VCaP (cell line): ENCODE measurements at regions not wholly inside any gene's neighbourhood (a gene's known extent, or its start where the extent isn't known, plus 50 kb on each side); places are given as distances from the start of the nearest gene placed in this dataset.

Source experiments
- H3K27ac ChIP-seq: fragments of 450-650 bp; 2 replicates; pipeline ENCODE4 v1.5.1; 2017
- CTCF ChIP-seq: fragments of 450-650 bp; conservative IDR thresholded peaks from 2 replicates; pipeline ENCODE4 v1.5.1; 2017; ENCODE audit warnings: mild to moderate bottlenecking, moderate library complexity

- H3K27ac ChIP-seq: no peak overlapping the region
- TF ChIP-seq CTCF: no peak
Measured at GRCh38 chr18:55778788-55779690, 191.0 kb upstream of the TCF4 start.

DNA sequence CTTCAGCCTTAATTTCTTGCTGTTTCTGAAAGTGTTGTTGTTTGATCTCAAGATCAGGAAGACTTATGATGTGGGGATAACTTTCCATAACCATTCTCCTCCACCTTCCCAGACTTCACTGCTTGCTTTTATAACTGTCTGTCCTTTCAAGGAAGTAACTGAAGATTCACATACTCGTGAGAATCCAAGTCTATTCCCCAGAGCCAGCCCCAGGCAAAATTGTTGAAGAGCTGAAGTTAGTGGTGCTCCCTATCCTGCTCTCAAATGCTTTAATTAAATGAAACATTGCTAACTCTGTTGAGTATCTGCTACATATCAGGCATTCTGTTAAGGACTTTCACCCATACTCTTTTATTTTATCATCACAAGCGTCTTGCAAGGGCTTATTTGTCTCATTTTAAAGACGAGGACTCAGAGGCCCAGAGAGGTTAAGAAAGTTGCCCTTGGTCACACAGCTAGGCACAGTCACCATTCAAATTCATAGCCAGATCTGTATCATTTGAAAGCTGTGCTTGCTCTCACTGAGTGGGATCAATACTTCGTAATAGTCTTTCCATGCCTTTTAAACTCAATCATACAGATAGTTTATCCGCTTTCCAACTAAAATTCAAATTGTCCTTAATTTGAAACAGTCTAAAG, 189.8 kb upstream of the TCF4 start:
- no peak overlapping the region for H3K27ac ChIP-seq
- no peak for TF ChIP-seq CTCF

DNA sequence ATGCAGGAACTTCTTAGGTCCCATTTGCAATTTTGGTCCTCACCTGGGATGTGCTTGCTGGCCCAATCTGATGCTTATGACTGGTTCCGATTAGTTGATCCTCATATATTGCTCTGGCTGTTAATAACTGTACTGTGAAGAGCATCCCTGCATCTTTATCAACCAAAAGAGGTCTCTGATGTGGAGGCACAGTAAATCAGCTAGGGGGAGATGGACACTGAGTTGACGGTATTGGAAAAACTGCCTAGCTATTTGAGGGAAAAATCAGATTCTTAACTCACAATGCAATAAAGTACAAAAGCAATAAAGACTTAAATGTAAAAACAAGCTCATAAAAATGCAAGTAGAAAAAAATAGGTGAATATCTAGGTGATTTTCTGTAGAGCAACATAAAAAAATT, 188.0 kb upstream of the TCF4 start:
- no peak for TF ChIP-seq CTCF
- no peak overlapping the region for H3K27ac ChIP-seq

GRCh38 chr18:55774505-55774904, 186.5 kb upstream of the TCF4 start:
- H3K27ac ChIP-seq: no peak overlapping the region
- TF ChIP-seq CTCF: no peak

DNA sequence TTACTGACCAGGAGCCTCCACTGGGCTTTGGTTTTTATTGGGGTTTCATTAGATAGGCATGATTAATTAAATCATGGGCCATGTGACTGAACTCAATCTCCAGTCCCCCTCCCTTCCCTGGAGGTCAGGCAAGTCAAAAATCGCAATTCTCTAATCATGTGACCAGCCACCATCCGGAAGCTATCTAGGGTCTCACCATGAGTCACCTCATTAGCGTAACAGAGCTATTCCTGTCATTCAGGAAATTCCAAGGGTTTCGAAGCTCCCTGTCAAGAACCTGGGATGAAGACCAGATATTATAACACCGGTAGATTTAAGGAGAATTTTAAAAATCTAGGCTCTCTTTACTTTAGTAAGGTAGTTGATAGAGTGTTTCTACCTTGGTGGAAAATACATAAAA, 180.3 kb upstream of the TCF4 start:
- TF ChIP-seq CTCF: no peak
- H3K27ac ChIP-seq: no peak overlapping the region

DNA sequence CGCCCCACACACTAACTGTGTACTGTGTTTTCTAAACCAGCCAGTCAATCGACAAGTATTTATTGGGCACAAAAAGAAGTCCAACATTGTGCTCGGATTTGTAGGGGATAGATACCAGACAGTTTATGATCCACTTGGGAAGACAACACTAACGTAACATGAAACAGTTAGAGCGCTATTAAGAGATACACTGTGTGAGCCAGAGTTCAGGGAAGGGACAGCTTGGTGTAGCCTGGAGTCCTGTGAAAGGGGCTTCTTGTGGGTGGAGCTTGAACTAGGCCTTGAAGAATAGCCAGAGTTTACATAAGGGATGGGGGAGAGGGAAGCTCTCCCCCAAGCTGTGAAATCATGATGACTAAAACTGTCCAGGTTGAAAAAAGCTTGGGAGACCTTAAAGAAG, 176.4 kb upstream of the TCF4 start:
- H3K27ac ChIP-seq: no peak overlapping the region

More for the DNA sequence above, 176.4 kb upstream of the TCF4 start:
- TF ChIP-seq CTCF: no peak
